ENCODE measurements at regions not wholly inside any gene's neighbourhood (a gene's known extent, or its start where the extent isn't known, plus 50 kb on each side); places are given as distances from the start of the nearest gene placed in this dataset.

DNA sequence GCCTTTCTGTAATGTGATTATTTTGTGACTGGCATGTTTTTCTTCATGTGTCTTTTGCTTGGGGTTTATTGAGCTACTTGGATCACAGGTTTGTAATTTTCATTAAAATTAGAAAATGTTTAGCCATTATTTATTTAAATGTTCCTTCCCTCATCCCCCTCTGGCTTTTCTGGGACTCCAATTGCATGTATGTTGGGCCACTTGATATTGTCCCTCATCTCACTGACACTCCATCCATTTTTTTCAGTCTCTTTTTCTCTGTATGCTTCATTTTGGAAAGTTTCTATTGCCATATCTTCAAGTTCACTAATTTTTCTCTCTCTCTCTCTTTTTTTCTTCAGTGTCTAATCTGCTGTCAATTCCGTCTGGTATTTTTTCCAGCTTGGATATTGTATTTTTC is 390.1 kb downstream of the PRDM2 start:
- Histone ChIP-seq H3K36me3 (ENCODE audit: control insufficient read depth in 2 of 2, insufficient read depth in 2 of 2, low read length in 2 of 2) (no peaks in the 10 kb centered on the region), H3K27me3 (ENCODE audit: control insufficient read depth in 2 of 2, insufficient read depth in 2 of 2, low read length in 2 of 2) (no peaks in the 10 kb centered on the region)

DNA sequence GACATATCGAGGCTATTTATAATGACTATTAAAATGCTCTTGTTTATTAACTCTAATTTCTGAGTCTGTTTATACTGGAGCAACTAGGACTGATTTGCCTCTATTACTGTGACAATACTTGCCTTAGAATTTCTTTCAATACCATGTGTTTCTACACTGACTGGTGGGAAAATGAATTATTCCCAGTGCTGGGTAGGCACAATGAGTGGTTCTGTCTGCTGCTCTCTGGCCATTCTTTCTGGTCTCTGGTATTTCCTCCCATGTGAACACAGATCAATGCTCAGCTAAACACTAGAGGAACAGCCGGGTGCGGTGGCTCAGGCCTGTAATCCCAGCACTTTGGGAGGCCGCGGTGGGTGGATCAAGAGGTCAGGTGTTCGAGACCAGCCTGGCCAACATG is 390.5 kb downstream of the PRDM2 start:
- Histone ChIP-seq H3K9ac (ENCODE audit: low read depth in 1 of 2, low read length in 2 of 2) (no peak overlapping the region), H3K36me3 (ENCODE audit: control insufficient read depth in 2 of 2, insufficient read depth in 2 of 2, low read length in 2 of 2) (no peaks in the 10 kb centered on the region), H3K4me1 (ENCODE audit: control insufficient read depth in 2 of 2, insufficient read depth in 2 of 2, low read length in 2 of 2) (no peaks in the 10 kb centered on the region), H3K27me3 (ENCODE audit: control insufficient read depth in 2 of 2, insufficient read depth in 2 of 2, low read length in 2 of 2) (no peaks in the 10 kb centered on the region), H3K9me3 (ENCODE audit: control insufficient read depth in 2 of 2, low read length in 2 of 2) (no peaks in the 10 kb centered on the region), H3K4me3 (ENCODE audit: low read length in 2 of 2) (no peak overlapping the region), H3K27ac (ENCODE audit: low read depth in 2 of 2, low read length in 2 of 2) (no peak overlapping the region)

More for the DNA sequence above, 390.1 kb downstream of the PRDM2 start:
- Histone ChIP-seq H3K4me3 (ENCODE audit: low read length in 2 of 2) (no peak overlapping the region), H3K9me3 (ENCODE audit: control insufficient read depth in 2 of 2, low read length in 2 of 2) (no peaks in the 10 kb centered on the region), H3K4me1 (ENCODE audit: control insufficient read depth in 2 of 2, insufficient read depth in 2 of 2, low read length in 2 of 2) (no peaks in the 10 kb centered on the region), H3K27ac (ENCODE audit: low read depth in 2 of 2, low read length in 2 of 2) (no peak overlapping the region), H3K9ac (ENCODE audit: low read depth in 1 of 2, low read length in 2 of 2) (no peak overlapping the region)

DNA sequence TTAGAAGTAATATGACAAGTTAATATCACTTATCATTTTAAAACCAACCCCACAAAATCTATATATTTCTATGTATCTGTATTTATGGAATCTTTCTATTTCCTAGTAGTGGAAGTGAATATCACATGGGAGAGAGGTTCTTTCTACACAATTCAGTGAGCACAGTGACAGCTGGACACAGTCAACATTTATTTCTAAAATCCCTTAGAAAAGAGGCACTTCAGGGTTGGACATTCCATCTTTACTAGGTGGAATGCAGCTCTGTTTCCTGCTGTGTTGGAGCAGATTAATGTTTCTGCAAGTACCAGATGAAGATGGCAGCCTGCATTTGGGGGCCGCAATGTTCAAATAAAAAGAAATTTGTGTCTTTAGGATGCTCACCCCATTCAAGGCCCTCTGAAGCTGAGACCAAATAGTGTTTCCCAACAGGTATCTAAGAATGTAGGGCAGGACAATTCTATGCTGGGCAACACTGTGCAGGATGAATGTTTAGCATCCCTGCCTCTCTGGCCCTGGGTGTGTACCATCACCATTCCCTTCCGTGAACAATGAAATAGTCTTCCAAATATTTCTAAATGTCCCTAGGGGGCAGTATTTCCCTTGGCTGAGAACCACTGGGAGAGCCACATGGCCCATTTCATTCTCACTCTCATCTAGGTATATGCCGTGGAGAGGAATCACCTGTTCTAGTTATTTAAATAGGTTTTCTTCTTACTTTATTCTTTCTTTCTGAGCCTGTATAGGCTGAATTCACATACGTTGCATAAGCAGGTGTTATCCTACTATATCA is 394.8 kb downstream of the PRDM2 start:
- Histone ChIP-seq H3K9me3 (ENCODE audit: control insufficient read depth in 2 of 2, low read length in 2 of 2) (no peaks in the 10 kb centered on the region), H3K27me3 (ENCODE audit: control insufficient read depth in 2 of 2, insufficient read depth in 2 of 2, low read length in 2 of 2) (no peaks in the 10 kb centered on the region), H3K36me3 (ENCODE audit: control insufficient read depth in 2 of 2, insufficient read depth in 2 of 2, low read length in 2 of 2) (no peaks in the 10 kb centered on the region), H3K4me3 (ENCODE audit: low read length in 2 of 2) (no peak overlapping the region), H3K27ac (ENCODE audit: low read depth in 2 of 2, low read length in 2 of 2) (no peak overlapping the region), H3K9ac (ENCODE audit: low read depth in 1 of 2, low read length in 2 of 2) (no peak overlapping the region), H3K4me1 (ENCODE audit: control insufficient read depth in 2 of 2, insufficient read depth in 2 of 2, low read length in 2 of 2) (no peaks in the 10 kb centered on the region)

DNA sequence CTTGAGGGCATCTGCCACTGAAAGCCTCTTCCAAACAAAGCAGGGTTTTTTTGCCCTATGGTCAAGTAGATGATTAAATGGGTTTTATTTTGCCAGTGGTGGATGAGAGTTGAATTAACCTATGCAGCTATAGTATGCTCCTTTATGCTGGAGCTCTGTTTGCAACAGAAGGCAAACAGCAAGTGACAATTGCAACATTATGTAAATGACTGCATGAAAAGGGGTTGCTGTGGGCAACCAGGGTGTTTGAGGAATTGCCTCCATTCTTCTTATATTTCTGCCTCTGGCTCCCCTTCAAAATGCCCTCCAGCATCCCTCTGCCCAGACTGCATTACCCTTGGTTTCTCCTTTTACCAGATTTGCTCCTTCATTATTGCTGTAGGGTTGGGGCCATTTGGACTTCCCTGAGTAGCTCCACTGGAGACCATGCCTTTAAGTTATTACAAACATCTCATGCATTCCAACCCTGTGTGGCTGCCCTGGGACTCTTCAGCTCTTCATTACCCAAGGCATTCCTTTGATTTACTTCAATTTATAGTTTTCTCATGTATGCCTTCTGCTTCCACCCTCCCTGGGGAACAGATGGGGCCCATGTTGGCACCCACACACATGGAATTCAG is 398.4 kb downstream of the PRDM2 start:
- Histone ChIP-seq H3K36me3 (ENCODE audit: control insufficient read depth in 2 of 2, insufficient read depth in 2 of 2, low read length in 2 of 2) (no peaks in the 10 kb centered on the region), H3K27me3 (ENCODE audit: control insufficient read depth in 2 of 2, insufficient read depth in 2 of 2, low read length in 2 of 2) (no peaks in the 10 kb centered on the region), H3K27ac (ENCODE audit: low read depth in 2 of 2, low read length in 2 of 2) (no peak overlapping the region), H3K9ac (ENCODE audit: low read depth in 1 of 2, low read length in 2 of 2) (no peak overlapping the region), H3K9me3 (ENCODE audit: control insufficient read depth in 2 of 2, low read length in 2 of 2) (no peaks in the 10 kb centered on the region), H3K4me3 (ENCODE audit: low read length in 2 of 2) (no peak overlapping the region), H3K4me1 (ENCODE audit: control insufficient read depth in 2 of 2, insufficient read depth in 2 of 2, low read length in 2 of 2) (no peaks in the 10 kb centered on the region)

DNA sequence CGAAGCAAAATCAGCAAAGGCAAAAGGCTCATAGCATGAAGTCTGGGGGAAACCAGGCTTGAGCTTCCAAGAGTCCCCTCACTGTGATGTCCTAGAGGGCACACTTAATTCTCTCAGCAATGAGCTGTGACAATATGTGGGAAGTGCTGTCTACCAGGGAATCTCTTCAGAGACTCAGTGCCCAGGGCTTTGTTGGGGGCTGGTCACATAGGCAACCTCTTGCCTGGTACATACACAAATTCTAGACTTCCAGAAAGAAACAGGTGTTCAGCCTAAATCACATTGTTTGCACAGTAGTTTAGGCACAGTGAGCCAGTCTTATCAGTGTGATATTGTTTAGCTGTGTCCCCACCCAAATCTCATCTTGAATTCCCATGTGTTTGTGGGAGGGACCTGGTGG is 400.5 kb downstream of the PRDM2 start:
- Histone ChIP-seq H3K27ac (ENCODE audit: low read depth in 2 of 2, low read length in 2 of 2) (no peak overlapping the region), H3K9ac (ENCODE audit: low read depth in 1 of 2, low read length in 2 of 2) (no peak overlapping the region), H3K36me3 (ENCODE audit: control insufficient read depth in 2 of 2, insufficient read depth in 2 of 2, low read length in 2 of 2) (no peaks in the 10 kb centered on the region), H3K27me3 (ENCODE audit: control insufficient read depth in 2 of 2, insufficient read depth in 2 of 2, low read length in 2 of 2) (no peaks in the 10 kb centered on the region), H3K4me3 (ENCODE audit: low read length in 2 of 2) (no peak overlapping the region), H3K4me1 (ENCODE audit: control insufficient read depth in 2 of 2, insufficient read depth in 2 of 2, low read length in 2 of 2) (no peaks in the 10 kb centered on the region), H3K9me3 (ENCODE audit: control insufficient read depth in 2 of 2, low read length in 2 of 2) (no peaks in the 10 kb centered on the region)

DNA sequence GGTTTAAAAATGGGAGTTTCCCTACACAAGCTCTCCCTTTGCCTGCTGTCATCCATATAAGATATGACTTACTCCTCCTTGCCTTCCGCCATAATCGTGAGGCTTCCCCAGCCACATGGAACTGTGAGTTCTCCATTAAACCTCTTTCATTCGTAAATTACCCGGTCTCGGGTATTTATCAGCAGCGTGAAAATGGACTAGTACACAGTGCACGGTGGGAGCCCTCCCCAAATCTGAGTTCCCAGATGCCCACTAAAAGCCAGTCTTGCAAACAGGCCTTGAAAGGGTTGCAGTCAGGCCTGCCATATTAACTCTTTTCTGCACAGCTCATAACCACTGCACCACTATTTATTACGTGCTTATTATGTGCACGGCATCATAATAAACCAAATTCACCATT is 400.9 kb downstream of the PRDM2 start:
- Histone ChIP-seq H3K4me1 (ENCODE audit: control insufficient read depth in 2 of 2, insufficient read depth in 2 of 2, low read length in 2 of 2) (no peaks in the 10 kb centered on the region), H3K27ac (ENCODE audit: low read depth in 2 of 2, low read length in 2 of 2) (no peak overlapping the region), H3K36me3 (ENCODE audit: control insufficient read depth in 2 of 2, insufficient read depth in 2 of 2, low read length in 2 of 2) (no peaks in the 10 kb centered on the region), H3K4me3 (ENCODE audit: low read length in 2 of 2) (no peak overlapping the region), H3K27me3 (ENCODE audit: control insufficient read depth in 2 of 2, insufficient read depth in 2 of 2, low read length in 2 of 2) (no peaks in the 10 kb centered on the region), H3K9me3 (ENCODE audit: control insufficient read depth in 2 of 2, low read length in 2 of 2) (no peaks in the 10 kb centered on the region), H3K9ac (ENCODE audit: low read depth in 1 of 2, low read length in 2 of 2) (no peak overlapping the region)

DNA sequence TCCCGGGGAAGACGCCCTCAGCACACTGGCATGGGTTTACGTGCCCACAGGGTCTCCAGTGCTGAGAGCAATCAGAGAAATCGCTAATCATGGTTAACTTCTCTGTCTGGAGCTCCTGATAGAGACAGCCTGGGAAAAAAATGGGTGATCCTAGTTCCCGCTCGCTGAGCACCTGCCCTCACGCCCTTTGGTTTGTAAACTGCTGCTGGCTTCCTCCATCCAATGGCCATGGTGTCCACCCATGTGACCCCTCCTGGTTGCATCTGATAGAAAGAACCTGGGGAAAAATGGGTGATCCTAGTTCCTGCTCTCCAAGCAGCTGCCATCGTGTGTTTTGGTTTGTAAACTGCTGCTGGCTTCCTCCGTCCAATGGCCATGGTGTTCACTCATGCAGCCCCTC is 402.2 kb downstream of the PRDM2 start:
- H3K4me1 ChIP-seq (ENCODE audit: control insufficient read depth in 2 of 2, insufficient read depth in 2 of 2, low read length in 2 of 2) = no peaks in the 10 kb centered on the region
- no peak overlapping the region for H3K4me3 ChIP-seq (ENCODE audit: low read length in 2 of 2)
- H3K36me3 ChIP-seq (ENCODE audit: control insufficient read depth in 2 of 2, insufficient read depth in 2 of 2, low read length in 2 of 2) = no peaks in the 10 kb centered on the region
- H3K9ac ChIP-seq (ENCODE audit: low read depth in 1 of 2, low read length in 2 of 2) = no peak overlapping the region
- no peaks in the 10 kb centered on the region for H3K9me3 ChIP-seq (ENCODE audit: control insufficient read depth in 2 of 2, low read length in 2 of 2)
- H3K27me3 ChIP-seq (ENCODE audit: control insufficient read depth in 2 of 2, insufficient read depth in 2 of 2, low read length in 2 of 2) = no peaks in the 10 kb centered on the region
- no peak overlapping the region for H3K27ac ChIP-seq (ENCODE audit: low read depth in 2 of 2, low read length in 2 of 2)

DNA sequence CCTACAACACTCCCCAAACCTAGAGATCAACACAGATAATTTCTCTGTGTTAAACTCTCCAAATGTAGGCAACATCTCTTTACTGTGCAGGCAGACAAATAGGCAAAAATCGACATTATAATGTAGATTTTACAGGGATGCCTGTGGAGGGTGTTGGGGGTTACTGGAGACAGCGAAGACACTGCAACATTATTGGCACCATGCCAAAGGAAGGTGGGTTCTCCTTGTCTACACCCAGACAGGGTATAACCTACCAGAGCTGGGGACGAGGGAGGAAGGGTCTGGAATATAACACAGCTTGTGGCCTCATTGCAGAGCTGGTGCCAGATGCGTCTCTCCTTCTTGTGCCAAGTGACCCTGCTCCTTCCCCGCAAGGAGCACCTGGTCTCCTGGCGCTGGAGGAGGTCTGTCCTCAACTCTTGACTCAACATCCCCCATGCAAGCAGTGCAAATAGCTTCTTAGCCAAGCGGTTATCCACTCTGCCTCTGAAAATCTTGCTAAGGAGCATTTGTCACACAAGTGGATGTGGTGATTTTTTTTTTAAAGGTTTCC is 404.0 kb downstream of the PRDM2 start:
- H3K9ac ChIP-seq (ENCODE audit: low read depth in 1 of 2, low read length in 2 of 2) = no peak overlapping the region
- no peaks in the 10 kb centered on the region for H3K9me3 ChIP-seq (ENCODE audit: control insufficient read depth in 2 of 2, low read length in 2 of 2)
- no peak overlapping the region for H3K27ac ChIP-seq (ENCODE audit: low read depth in 2 of 2, low read length in 2 of 2)
- H3K27me3 ChIP-seq (ENCODE audit: control insufficient read depth in 2 of 2, insufficient read depth in 2 of 2, low read length in 2 of 2) = no peaks in the 10 kb centered on the region
- no peak overlapping the region for H3K4me3 ChIP-seq (ENCODE audit: low read length in 2 of 2)
- H3K4me1 ChIP-seq (ENCODE audit: control insufficient read depth in 2 of 2, insufficient read depth in 2 of 2, low read length in 2 of 2) = no peaks in the 10 kb centered on the region
- no peaks in the 10 kb centered on the region for H3K36me3 ChIP-seq (ENCODE audit: control insufficient read depth in 2 of 2, insufficient read depth in 2 of 2, low read length in 2 of 2)

DNA sequence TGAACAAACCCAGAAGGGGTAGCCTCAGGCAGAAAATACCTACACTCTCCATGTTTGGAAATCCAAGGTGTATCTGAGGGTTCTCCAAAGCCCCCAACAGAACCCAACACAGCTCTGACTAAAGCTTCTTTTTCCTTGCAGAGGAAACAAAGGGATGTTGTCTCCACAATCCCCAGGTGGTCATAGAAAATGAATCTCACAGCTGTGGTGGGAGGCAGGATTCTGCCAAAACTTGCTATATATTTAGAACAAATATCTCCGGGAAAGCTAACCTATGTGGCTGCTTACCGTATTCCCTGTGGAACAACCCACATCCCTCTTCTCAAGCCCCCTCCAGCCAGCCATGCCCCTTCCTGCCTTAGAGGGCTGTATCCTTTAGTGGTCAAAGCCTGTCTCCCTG is 406.1 kb downstream of the PRDM2 start:
- H3K9me3 ChIP-seq (ENCODE audit: control insufficient read depth in 2 of 2, low read length in 2 of 2) = no peaks in the 10 kb centered on the region
- H3K4me3 ChIP-seq (ENCODE audit: low read length in 2 of 2) = no peak overlapping the region
- no peaks in the 10 kb centered on the region for H3K4me1 ChIP-seq (ENCODE audit: control insufficient read depth in 2 of 2, insufficient read depth in 2 of 2, low read length in 2 of 2)
- H3K27me3 ChIP-seq (ENCODE audit: control insufficient read depth in 2 of 2, insufficient read depth in 2 of 2, low read length in 2 of 2) = no peaks in the 10 kb centered on the region
- no peak overlapping the region for H3K9ac ChIP-seq (ENCODE audit: low read depth in 1 of 2, low read length in 2 of 2)
- no peak overlapping the region for H3K27ac ChIP-seq (ENCODE audit: low read depth in 2 of 2, low read length in 2 of 2)
- H3K36me3 ChIP-seq (ENCODE audit: control insufficient read depth in 2 of 2, insufficient read depth in 2 of 2, low read length in 2 of 2) = no peaks in the 10 kb centered on the region

DNA sequence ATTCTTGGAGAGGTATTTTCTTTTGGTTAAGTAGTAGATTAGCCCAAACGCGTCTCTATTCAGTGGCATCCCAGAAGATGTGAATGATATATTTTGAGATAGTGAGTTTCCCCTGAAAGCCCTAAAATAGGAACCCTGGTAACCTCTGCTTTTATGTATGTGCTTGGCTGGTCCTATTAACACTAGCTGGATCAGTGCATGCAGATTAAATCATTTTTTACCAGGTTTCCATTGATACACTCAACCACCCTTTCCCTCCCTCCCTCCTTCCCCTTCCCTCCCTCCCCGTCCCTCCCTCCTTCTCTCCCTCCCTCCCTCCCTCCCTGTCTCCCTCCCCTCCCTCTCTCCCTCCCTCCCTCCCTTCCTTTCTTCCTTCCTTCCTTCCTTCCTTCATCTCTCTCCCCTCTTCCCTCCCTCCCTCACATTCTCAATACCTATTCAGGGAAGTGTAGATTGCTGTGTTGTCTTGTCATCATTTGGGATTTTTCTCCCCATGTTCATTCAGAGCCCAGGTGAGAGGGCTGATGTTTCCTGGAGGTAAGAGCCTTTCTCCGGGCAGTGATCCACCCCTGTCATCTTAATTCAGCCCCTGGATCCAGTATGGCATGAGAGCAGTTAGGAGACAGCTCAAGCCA is 406.8 kb downstream of the PRDM2 start:
- H3K4me1 ChIP-seq (ENCODE audit: control insufficient read depth in 2 of 2, insufficient read depth in 2 of 2, low read length in 2 of 2) = no peaks in the 10 kb centered on the region
- H3K9ac ChIP-seq (ENCODE audit: low read depth in 1 of 2, low read length in 2 of 2) = no peak overlapping the region
- no peaks in the 10 kb centered on the region for H3K9me3 ChIP-seq (ENCODE audit: control insufficient read depth in 2 of 2, low read length in 2 of 2)
- no peaks in the 10 kb centered on the region for H3K36me3 ChIP-seq (ENCODE audit: control insufficient read depth in 2 of 2, insufficient read depth in 2 of 2, low read length in 2 of 2)
- H3K4me3 ChIP-seq (ENCODE audit: low read length in 2 of 2) = no peak overlapping the region
- H3K27me3 ChIP-seq (ENCODE audit: control insufficient read depth in 2 of 2, insufficient read depth in 2 of 2, low read length in 2 of 2) = no peaks in the 10 kb centered on the region
- no peak overlapping the region for H3K27ac ChIP-seq (ENCODE audit: low read depth in 2 of 2, low read length in 2 of 2)
